ENCODE measurements at regions not wholly inside any gene's neighbourhood (a gene's known extent, or its start where the extent isn't known, plus 50 kb on each side); places are given as distances from the start of the nearest gene placed in this dataset.

- no peaks in the 10 kb centered on the region for H3K4me1 ChIP-seq
- intact Hi-C loops (cut with DNase I; ENCODE audit: low total_unique reads): no loop called here
- H3K36me3 ChIP-seq: no peaks in the 10 kb centered on the region
- no peak overlapping the region for H3K4me3 ChIP-seq
- TF ChIP-seq, protein P1, sequence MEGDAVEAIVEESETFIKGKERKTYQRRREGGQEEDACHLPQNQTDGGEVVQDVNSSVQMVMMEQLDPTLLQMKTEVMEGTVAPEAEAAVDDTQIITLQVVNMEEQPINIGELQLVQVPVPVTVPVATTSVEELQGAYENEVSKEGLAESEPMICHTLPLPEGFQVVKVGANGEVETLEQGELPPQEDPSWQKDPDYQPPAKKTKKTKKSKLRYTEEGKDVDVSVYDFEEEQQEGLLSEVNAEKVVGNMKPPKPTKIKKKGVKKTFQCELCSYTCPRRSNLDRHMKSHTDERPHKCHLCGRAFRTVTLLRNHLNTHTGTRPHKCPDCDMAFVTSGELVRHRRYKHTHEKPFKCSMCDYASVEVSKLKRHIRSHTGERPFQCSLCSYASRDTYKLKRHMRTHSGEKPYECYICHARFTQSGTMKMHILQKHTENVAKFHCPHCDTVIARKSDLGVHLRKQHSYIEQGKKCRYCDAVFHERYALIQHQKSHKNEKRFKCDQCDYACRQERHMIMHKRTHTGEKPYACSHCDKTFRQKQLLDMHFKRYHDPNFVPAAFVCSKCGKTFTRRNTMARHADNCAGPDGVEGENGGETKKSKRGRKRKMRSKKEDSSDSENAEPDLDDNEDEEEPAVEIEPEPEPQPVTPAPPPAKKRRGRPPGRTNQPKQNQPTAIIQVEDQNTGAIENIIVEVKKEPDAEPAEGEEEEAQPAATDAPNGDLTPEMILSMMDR (IDR thresholded peaks at IDR 0.05): no peak
- TF ChIP-seq POLR2A (IDR thresholded peaks at IDR 0.05) (no peak), POLR2AphosphoS5 (IDR thresholded peaks at IDR 0.05) (no peak)
- no peak overlapping the region for H3K27ac ChIP-seq
- DNase-seq (ENCODE audit: low spot score in 2 of 2): no peak
- H3K27me3 ChIP-seq: no peaks in the 10 kb centered on the region
- no peaks in the 10 kb centered on the region for H3K9me3 ChIP-seq
These were observed 147.8 kb downstream of the KCNE4 start for GRCh38 chr2:223199531-223200515.

GRCh38 chr2:223203971-223204929, 152.3 kb downstream of the KCNE4 start:
- H3K4me3 ChIP-seq: no peak overlapping the region
- intact Hi-C loops (cut with DNase I; ENCODE audit: low total_unique reads): no loop called here
- TF ChIP-seq, protein P1 (IDR thresholded peaks at IDR 0.05): no peak
- TF ChIP-seq POLR2A (IDR thresholded peaks at IDR 0.05): no peak
- TF ChIP-seq POLR2AphosphoS5 (IDR thresholded peaks at IDR 0.05): no peak
- DNase-seq (ENCODE audit: low spot score in 2 of 2): no peak
- no peaks in the 10 kb centered on the region for H3K27me3 ChIP-seq
- peak overlapping the region; percentile 48 for H3K27ac ChIP-seq
- H3K4me1 ChIP-seq: no peaks in the 10 kb centered on the region
- H3K36me3 ChIP-seq: no peaks in the 10 kb centered on the region
- H3K9me3 ChIP-seq: peaks cover 0 to 8% of the 10 kb centered on the region in 2 donors

DNA sequence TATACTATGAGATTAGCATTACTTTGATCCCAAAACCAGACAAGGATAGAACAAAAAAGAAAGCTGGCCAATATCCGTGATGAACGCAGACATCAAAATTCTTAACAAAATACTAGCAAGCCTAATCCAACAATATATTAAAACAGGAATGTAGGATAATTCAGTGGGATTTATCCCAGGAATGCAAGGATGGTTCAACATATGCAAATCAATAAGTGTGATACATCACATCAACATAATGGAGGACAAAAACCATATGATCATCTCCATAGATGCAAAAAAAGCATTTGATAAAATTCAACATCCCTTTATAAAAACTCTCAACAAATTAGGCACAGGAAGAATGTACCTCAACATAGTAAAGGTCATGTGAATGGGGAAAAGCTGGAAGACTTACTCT, 158.5 kb downstream of the KCNE4 start:
- H3K4me1 ChIP-seq: no peaks in the 10 kb centered on the region
- DNase-seq (ENCODE audit: low spot score in 2 of 2): no peak
- H3K27ac ChIP-seq: no peak overlapping the region
- TF ChIP-seq POLR2A (IDR thresholded peaks at IDR 0.05): no peak
- no peak for TF ChIP-seq POLR2AphosphoS5 (IDR thresholded peaks at IDR 0.05)
- TF ChIP-seq, protein P1 (IDR thresholded peaks at IDR 0.05): no peak
- H3K9me3 ChIP-seq: peaks cover 0 to 25% of the 10 kb centered on the region in 2 donors
- no peaks in the 10 kb centered on the region for H3K27me3 ChIP-seq
- H3K4me3 ChIP-seq: no peak overlapping the region
- intact Hi-C loops (cut with DNase I; ENCODE audit: low total_unique reads): no loop called here
- H3K36me3 ChIP-seq: no peaks in the 10 kb centered on the region

GRCh38 chr2:223214394-223215253, 162.6 kb downstream of the KCNE4 start:
- no peaks in the 10 kb centered on the region for H3K4me1 ChIP-seq
- H3K27me3 ChIP-seq: no peaks in the 10 kb centered on the region
- no peak for DNase-seq (ENCODE audit: low spot score in 2 of 2)
- no peak overlapping the region for H3K27ac ChIP-seq
- H3K4me3 ChIP-seq: no peak overlapping the region
- intact Hi-C loops (cut with DNase I; ENCODE audit: low total_unique reads): no loop called here
- TF ChIP-seq, protein P1 (IDR thresholded peaks at IDR 0.05): no peak
- TF ChIP-seq POLR2AphosphoS5 (IDR thresholded peaks at IDR 0.05) (no peak), POLR2A (IDR thresholded peaks at IDR 0.05) (no peak)
- no peaks in the 10 kb centered on the region for H3K36me3 ChIP-seq
- H3K9me3 ChIP-seq: peaks cover 0 to 14% of the 10 kb centered on the region in 2 donors

Measured in breast epithelium (tissue), 4 donors.